Ovary (tissue), 7 donors: ENCODE measurements at regions not wholly inside any gene's neighbourhood (a gene's known extent, or its start where the extent isn't known, plus 50 kb on each side); places are given as distances from the start of the nearest gene placed in this dataset.

Source experiments
- DNase-seq, 5 donors: peaks; one replicate each; pipeline ENCODE4 v3.0.0-alpha.2; 2019 to 2020
- H3K27ac ChIP-seq, 2 donors: fragments of 200-600 bp; one replicate each; pipeline versions ENCODE4 v1.5.1 to v1.8.0; 2019 to 2022
- H3K27me3 ChIP-seq: fragments of 200-600 bp; one replicate; pipeline ENCODE4 v1.8.0; 2022
- H3K36me3 ChIP-seq: fragments of 200-600 bp; sonication (generic); one replicate; pipeline ENCODE4 v1.5.1; 2019
- H3K4me1 ChIP-seq: one replicate; pipeline ENCODE4 v1.8.1; 2013; ENCODE audit warnings: mild to moderate bottlenecking, moderate library complexity; ENCODE audit not compliant: insufficient read depth
- H3K4me3 ChIP-seq: fragments of 200-600 bp; sonication (generic); one replicate; pipeline ENCODE4 v1.5.1; 2017
- H3K9me3 ChIP-seq, 2 donors: fragments of 200-600 bp in 1 of 2; sonication (generic) in 1 of 2; one replicate each; pipeline versions ENCODE4 v1.5.1 to v1.8.1; 2013 to 2019; ENCODE audit warnings: mild to moderate bottlenecking in 1 of 2, moderate library complexity in 1 of 2
- EP300 ChIP-seq: sonication (generic); formaldehyde crosslinking; IDR thresholded peaks from one replicate; pipeline ENCODE4 v1.6.1; 2017; ENCODE audit warnings: antibody characterized with exemption
- POLR2A ChIP-seq: fragments of 450-650 bp; IDR thresholded peaks from one replicate; pipeline ENCODE4 v1.6.1; 2017; ENCODE audit warnings: antibody characterized with exemption, mild to moderate bottlenecking, moderate library complexity
- WGBS, 3 donors: extraction: QIAGEN DNeasy Blood & Tissue Kit in 1 of 3; methylation state at CpG; one replicate each; pipeline versions ENCODE4 v1.1.5 to v1.1.7; 2013 to 2017; 5-methylcytosine and 5-hydroxymethylcytosine counted together
- intact Hi-C, 4 donors: fragments of 100-400 bp; cut with DNase I; formaldehyde crosslinking; loops; one replicate each; pipeline versions ENCODE4 v1.11.0 to v1.15.1; 2022 to 2023
- TF ChIP-seq, protein P1 (sequence below), 3 donors: fragments of 450-650 bp in 2 of 3; fragments of 200-600 bp in 1 of 3; IDR thresholded peaks; one replicate each; pipeline versions ENCODE4 v1.5.1 to v1.8.0; 2016 to 2022; ENCODE audit warnings: antibody characterized with exemption in 3 of 3, mild to moderate bottlenecking in 1 of 3
- donor health status: DM: no; HTN: no; CAD: no; lungs with moderate emphysema.
- donor health status: DM: no; HTN: no; CAD: no.
- donor health status: Bipolar disorder and iron deficiency.
- donor health status: DM: no; HTN: no; CAD: no.
- donor health status: DM: yes; HTN: yes; CAD: no.

DNA sequence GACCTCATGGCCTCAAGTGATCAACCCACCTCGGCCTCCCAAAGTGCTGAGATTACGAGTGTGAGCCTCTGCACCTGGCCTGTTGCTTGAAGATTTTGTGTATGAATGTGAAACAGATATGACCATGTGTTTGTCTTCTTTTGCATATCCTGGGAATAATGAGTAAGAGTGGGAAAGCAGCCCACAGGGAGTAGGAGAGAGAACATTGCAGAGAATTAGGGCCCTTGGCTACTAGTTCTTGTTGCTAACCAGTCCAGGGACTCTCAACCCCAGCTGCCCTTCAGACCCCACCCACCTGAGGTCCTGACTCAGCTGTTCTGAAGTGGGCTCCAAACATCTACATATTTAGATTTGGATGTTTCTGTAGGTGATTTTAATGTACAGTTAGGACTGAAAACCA lies 125.5 kb downstream of the MTX3 start:
- DNase-seq = no peak
- Histone ChIP-seq H3K4me1 (no peaks in the 10 kb centered on the region), H3K27ac (no peak overlapping the region), H3K9me3 (no peaks in the 10 kb centered on the region), H3K27me3 (no peaks in the 10 kb centered on the region), H3K36me3 (no peaks in the 10 kb centered on the region), H3K4me3 (no peak overlapping the region)
- intact Hi-C loops = no loop called here
- WGBS, 3 donors = 58 to 76% (median 65%) methylated on average over 2 of the region's 2 CpGs
- TF ChIP-seq, protein P1, sequence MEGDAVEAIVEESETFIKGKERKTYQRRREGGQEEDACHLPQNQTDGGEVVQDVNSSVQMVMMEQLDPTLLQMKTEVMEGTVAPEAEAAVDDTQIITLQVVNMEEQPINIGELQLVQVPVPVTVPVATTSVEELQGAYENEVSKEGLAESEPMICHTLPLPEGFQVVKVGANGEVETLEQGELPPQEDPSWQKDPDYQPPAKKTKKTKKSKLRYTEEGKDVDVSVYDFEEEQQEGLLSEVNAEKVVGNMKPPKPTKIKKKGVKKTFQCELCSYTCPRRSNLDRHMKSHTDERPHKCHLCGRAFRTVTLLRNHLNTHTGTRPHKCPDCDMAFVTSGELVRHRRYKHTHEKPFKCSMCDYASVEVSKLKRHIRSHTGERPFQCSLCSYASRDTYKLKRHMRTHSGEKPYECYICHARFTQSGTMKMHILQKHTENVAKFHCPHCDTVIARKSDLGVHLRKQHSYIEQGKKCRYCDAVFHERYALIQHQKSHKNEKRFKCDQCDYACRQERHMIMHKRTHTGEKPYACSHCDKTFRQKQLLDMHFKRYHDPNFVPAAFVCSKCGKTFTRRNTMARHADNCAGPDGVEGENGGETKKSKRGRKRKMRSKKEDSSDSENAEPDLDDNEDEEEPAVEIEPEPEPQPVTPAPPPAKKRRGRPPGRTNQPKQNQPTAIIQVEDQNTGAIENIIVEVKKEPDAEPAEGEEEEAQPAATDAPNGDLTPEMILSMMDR (IDR thresholded peaks at IDR 0.05) = no peak
- TF ChIP-seq EP300 = no peak
- TF ChIP-seq POLR2A = no peak

- no peaks in the 10 kb centered on the region for H3K9me3 ChIP-seq
- TF ChIP-seq EP300 = no peak
- no peak for TF ChIP-seq POLR2A
- TF ChIP-seq, protein P1 (IDR thresholded peaks at IDR 0.05) = no peak
- H3K36me3 ChIP-seq = no peaks in the 10 kb centered on the region
- no peak overlapping the region for H3K27ac ChIP-seq
- H3K27me3 ChIP-seq = no peaks in the 10 kb centered on the region
- no peaks in the 10 kb centered on the region for H3K4me1 ChIP-seq
- intact Hi-C loops = no loop called here
- WGBS, 3 donors = 34 to 56% (median 40%) methylated on average over 4 of the region's 4 CpGs
- H3K4me3 ChIP-seq = no peak overlapping the region
- no peak for DNase-seq
Observed at GRCh38 chr5:79864364-79864763, 126.7 kb downstream of the MTX3 start.

GRCh38 chr5:79859588-79859987 lies 131.5 kb downstream of the MTX3 start:
- Histone ChIP-seq H3K27me3 (no peaks in the 10 kb centered on the region), H3K4me3 (no peak overlapping the region), H3K27ac (no peak overlapping the region), H3K4me1 (no peaks in the 10 kb centered on the region), H3K9me3 (no peaks in the 10 kb centered on the region), H3K36me3 (no peaks in the 10 kb centered on the region)
- TF ChIP-seq EP300 = no peak
- TF ChIP-seq POLR2A = no peak
- TF ChIP-seq, protein P1 (IDR thresholded peaks at IDR 0.05) = no peak
- 33 to 47% (median 39%) methylated on average over 5 of the region's 5 CpGs for WGBS, 3 donors
- intact Hi-C loops = loop anchor here in 2 of 4 donors (5.0 to 10.0 kb wide), 3 partner anchors 287 to 835 kb away; no protein-coding TSS in a partner anchor
- DNase-seq = no peak

DNA sequence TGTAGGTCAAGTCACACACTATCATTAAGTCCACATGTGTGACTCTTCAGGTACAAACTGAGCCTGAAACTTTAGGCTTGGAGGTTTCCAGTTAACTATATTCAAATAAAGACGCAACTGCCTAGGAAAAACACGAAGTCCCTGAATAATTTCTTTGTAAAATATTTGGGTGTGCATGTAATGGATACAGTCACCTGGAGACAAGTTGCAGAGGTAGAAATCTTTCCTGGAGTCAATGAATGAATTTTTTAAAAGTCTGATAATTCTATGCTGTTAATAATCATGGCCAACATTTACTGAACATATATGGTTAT lies 132.7 kb downstream of the MTX3 start:
- WGBS, 3 donors = 83 to 92% (median 90%) methylated on average over 2 of the region's 2 CpGs
- intact Hi-C loops = loop anchor here in 2 of 4 donors (5.0 to 10.0 kb wide), 3 partner anchors 286 to 834 kb away; no protein-coding TSS in a partner anchor
- H3K27ac ChIP-seq = no peak overlapping the region
- H3K4me1 ChIP-seq = no peaks in the 10 kb centered on the region
- TF ChIP-seq POLR2A (no peak), EP300 (no peak)
- TF ChIP-seq, protein P1 (IDR thresholded peaks at IDR 0.05) = no peak
- DNase-seq = no peak
- no peaks in the 10 kb centered on the region for H3K9me3 ChIP-seq
- H3K36me3 ChIP-seq = no peaks in the 10 kb centered on the region
- H3K4me3 ChIP-seq = no peak overlapping the region
- no peaks in the 10 kb centered on the region for H3K27me3 ChIP-seq
